Epithelial cell of proximal tubule (primary cell): ENCODE measurements at regions not wholly inside any gene's neighbourhood (a gene's known extent, or its start where the extent isn't known, plus 50 kb on each side); places are given as distances from the start of the nearest gene placed in this dataset.
"Not testable (repeated sequence)": the region's sequence is repeated elsewhere in the genome, so short reads cannot be mapped to it uniquely, and the experiment has no call there.

Source experiments
- DNase-seq: peaks from one replicate; pipeline ENCODE4 v3.0.0-alpha.2; 2011; ENCODE audit warnings: low read depth
- H3K4me3 ChIP-seq: 2 replicates; pipeline ENCODE4 v1.5.1; 2011; ENCODE audit warnings: low read depth, mild to moderate bottlenecking, low read length
- CTCF ChIP-seq: conservative IDR thresholded peaks from 2 replicates; pipeline ENCODE4 v1.5.1; 2012; ENCODE audit warnings: low read depth, mild to moderate bottlenecking, low read length

GRCh38 chr10:43842072-43842471 is 193.4 kb upstream of the ZNF32 start:
- no peak for DNase-seq
- no peak for TF ChIP-seq CTCF
- no peak overlapping the region for H3K4me3 ChIP-seq

- no peak overlapping the region for H3K4me3 ChIP-seq
- no peak for DNase-seq
- no peak for TF ChIP-seq CTCF
Observed at GRCh38 chr10:43839973-43840372, 191.3 kb upstream of the ZNF32 start.

GRCh38 chr10:43834751-43835150 is 186.1 kb upstream of the ZNF32 start:
- DNase-seq: not testable (repeated sequence)

GRCh38 chr10:43827853-43828252 is 179.2 kb upstream of the ZNF32 start:
- H3K4me3 ChIP-seq: no peak overlapping the region
- no peak for DNase-seq
- TF ChIP-seq CTCF: no peak

More at GRCh38 chr10:43834751-43835150, 186.1 kb upstream of the ZNF32 start:
- not testable (repeated sequence) for H3K4me3 ChIP-seq

- TF ChIP-seq CTCF: no peak
- no peak overlapping the region for H3K4me3 ChIP-seq
- no peak for DNase-seq
Observed at GRCh38 chr10:43825984-43826383, 177.3 kb upstream of the ZNF32 start.

GRCh38 chr10:43825421-43825820 is 176.7 kb upstream of the ZNF32 start:
- no peak for DNase-seq
- TF ChIP-seq CTCF: no peak
- H3K4me3 ChIP-seq: no peak overlapping the region

- H3K4me3 ChIP-seq: no peak overlapping the region
- DNase-seq: peak; percentile 38
- no peak for TF ChIP-seq CTCF
Observed at GRCh38 chr10:43824934-43825333, 176.3 kb upstream of the ZNF32 start.
